HL-60 (cell line): ENCODE measurements at regions not wholly inside any gene's neighbourhood (a gene's known extent, or its start where the extent isn't known, plus 50 kb on each side); places are given as distances from the start of the nearest gene placed in this dataset.

Experiments
- DNase-seq, 2 experiments: peaks; one replicate each; pipeline ENCODE4 v3.0.0-alpha.2; 2010 to 2020; ENCODE audit warnings: low read depth in 1 of 2, low spot score in 1 of 2
- H3K27ac ChIP-seq: fragments of 250-450 bp; sonication (Bioruptor Pico); replicated peaks from 2 replicates; pipeline ENCODE4 v1.5.1; 2020; ENCODE audit warnings: mild to moderate bottlenecking, moderate library complexity
- H3K27me3 ChIP-seq: fragments of 250-450 bp; sonication (Bioruptor Pico); 2 replicates; pipeline ENCODE4 v1.5.1; 2021; ENCODE audit warnings: mild to moderate bottlenecking, moderate library complexity; ENCODE audit not compliant: insufficient read depth, poor library complexity, severe bottlenecking
- H3K4me3 ChIP-seq: replicated peaks from 2 replicates; pipeline ENCODE4 v1.5.1; 2011; ENCODE audit warnings: mild to moderate bottlenecking, control low read depth, low read length; ENCODE audit not compliant: insufficient read depth
- CTCF ChIP-seq: IDR thresholded peaks from one replicate; pipeline ENCODE4 v1.5.1; 2011; ENCODE audit warnings: low read length, control low read depth, inconsistent platforms; ENCODE audit not compliant: insufficient read depth
- GABPA ChIP-seq: IDR thresholded peaks from 2 replicates; pipeline ENCODE4 v1.6.1; 2012; ENCODE audit warnings: low read depth
- POLR2AphosphoS5 ChIP-seq: IDR thresholded peaks from 2 replicates; pipeline ENCODE4 v1.6.1; 2012; ENCODE audit warnings: low read depth
- REST ChIP-seq: IDR thresholded peaks from 2 replicates; pipeline ENCODE4 v1.6.1; 2012; ENCODE audit warnings: low read depth; ENCODE audit not compliant: insufficient replicate concordance
- SPI1 ChIP-seq: IDR thresholded peaks from 2 replicates; pipeline ENCODE4 v1.6.1; 2012; ENCODE audit warnings: low read depth, mild to moderate bottlenecking, borderline replicate concordance

GRCh38 chr5:105849701-105850100 lies 1821.0 kb downstream of the EFNA5 start:
- Histone ChIP-seq H3K27ac (no peak overlapping the region), H3K4me3 (no peak overlapping the region), H3K27me3 (no peaks in the 10 kb centered on the region)
- DNase-seq: no peak
- TF ChIP-seq GABPA (no peak), CTCF (no peak), REST (no peak), POLR2AphosphoS5 (no peak), SPI1 (no peak)

GRCh38 chr5:105840800-105841199 lies 1829.9 kb downstream of the EFNA5 start:
- TF ChIP-seq SPI1 (no peak), CTCF (no peak), POLR2AphosphoS5 (no peak), GABPA (no peak), REST (no peak)
- no peaks in the 10 kb centered on the region for H3K27me3 ChIP-seq
- no peak for DNase-seq
- H3K27ac ChIP-seq: no peak overlapping the region
- no peak overlapping the region for H3K4me3 ChIP-seq

- no peak for DNase-seq
- TF ChIP-seq POLR2AphosphoS5 (no peak), SPI1 (no peak), CTCF (no peak), REST (no peak), GABPA (no peak)
- H3K27me3 ChIP-seq: no peaks in the 10 kb centered on the region
- H3K27ac ChIP-seq: no peak overlapping the region
- no peak overlapping the region for H3K4me3 ChIP-seq
These were observed 1833.8 kb downstream of the EFNA5 start for GRCh38 chr5:105836887-105837286.
